GM18502 (cell line): ENCODE measurements at regions not wholly inside any gene's neighbourhood (a gene's known extent, or its start where the extent isn't known, plus 50 kb on each side); places are given as distances from the start of the nearest gene placed in this dataset.

Experiments
- ATAC-seq: cut with Tn5 transposase; IDR thresholded peaks from one replicate; pipeline ENCODE4 v1.9.1; 2021; ENCODE audit warnings: mild to moderate bottlenecking; ENCODE audit not compliant: unreplicated experiment, poor library complexity

- ATAC-seq, result no peak
These were observed 383.0 kb upstream of the DCC start for GRCh38 chr18:51957001-51957400.

- no peak for ATAC-seq
These were observed 359.9 kb upstream of the DCC start for GRCh38 chr18:51980101-51980500.

- no peak for ATAC-seq
These were observed 351.7 kb upstream of the DCC start for GRCh38 chr18:51988277-51988676.

- no peak for ATAC-seq
These were observed 342.9 kb upstream of the DCC start for GRCh38 chr18:51997129-51997528.

GRCh38 chr18:51998066-51998465 lies 341.9 kb upstream of the DCC start:
- ATAC-seq, result no peak

GRCh38 chr18:51998711-51999110 lies 341.3 kb upstream of the DCC start:
- no peak for ATAC-seq

- no peak for ATAC-seq
These were observed 340.6 kb upstream of the DCC start for GRCh38 chr18:51999351-51999750.

- no peak for ATAC-seq
These were observed 339.6 kb upstream of the DCC start for GRCh38 chr18:52000435-52000834.

GRCh38 chr18:52001106-52001505 lies 338.9 kb upstream of the DCC start:
- ATAC-seq, result no peak

- ATAC-seq, result no peak
These were observed 337.4 kb upstream of the DCC start for GRCh38 chr18:52002600-52002999.

GRCh38 chr18:52007105-52007504 lies 332.9 kb upstream of the DCC start:
- no peak for ATAC-seq

GRCh38 chr18:52008330-52008729 lies 331.7 kb upstream of the DCC start:
- ATAC-seq, result no peak

- ATAC-seq, result no peak
These were observed 331.3 kb upstream of the DCC start for GRCh38 chr18:52008736-52009135.

- ATAC-seq, result no peak
These were observed 330.0 kb upstream of the DCC start for GRCh38 chr18:52009958-52010357.

GRCh38 chr18:52045946-52046675 lies 293.9 kb upstream of the DCC start:
- no peak for ATAC-seq

- ATAC-seq, result no peak
These were observed 293.2 kb upstream of the DCC start for GRCh38 chr18:52046842-52047241.

GRCh38 chr18:52054324-52054723 lies 285.7 kb upstream of the DCC start:
- no peak for ATAC-seq

- no peak for ATAC-seq
These were observed 279.2 kb upstream of the DCC start for GRCh38 chr18:52060607-52061304.

- ATAC-seq, result no peak
These were observed 276.1 kb upstream of the DCC start for GRCh38 chr18:52063923-52064322.

- ATAC-seq, result no peak
These were observed 270.8 kb upstream of the DCC start for GRCh38 chr18:52069201-52069600.

GRCh38 chr18:52070291-52070756 lies 269.7 kb upstream of the DCC start:
- no peak for ATAC-seq
